ENCODE measurements at regions not wholly inside any gene's neighbourhood (a gene's known extent, or its start where the extent isn't known, plus 50 kb on each side); places are given as distances from the start of the nearest gene placed in this dataset.
A peak's percentile ranks its signal among the peaks of the same experiment; 100 is the strongest.

GRCh38 chr1:209240351-209240750, 343.2 kb upstream of the CAMK1G start:
- ChIA-PET POLR2A (no interaction called here), CTCF (no interaction called here)
- DNase-seq (ENCODE audit: extremely low spot score): no peak
- TF ChIP-seq BHLHE40 (IDR thresholded peaks at IDR 0.05; ENCODE audit: borderline replicate concordance) (no peak), PKNOX1 (IDR thresholded peaks at IDR 0.05) (no peak), ELF4 (IDR thresholded peaks at IDR 0.05) (no peak), LEF1 (IDR thresholded peaks at IDR 0.05; ENCODE audit: borderline replicate concordance) (no peak), HDGF (IDR thresholded peaks at IDR 0.05; ENCODE audit: borderline replicate concordance) (no peak), TARDBP (IDR thresholded peaks at IDR 0.05) (no peak), FOXA1 (IDR thresholded peaks at IDR 0.05) (no peak), FOXK2 (IDR thresholded peaks at IDR 0.05) (no peak), CTBP1 (IDR thresholded peaks at IDR 0.05; ENCODE audit: borderline replicate concordance) (no peak), ARNT (IDR thresholded peaks at IDR 0.05) (no peak), SP1 (IDR thresholded peaks at IDR 0.05) (no peak), FOXM1 (IDR thresholded peaks at IDR 0.05; ENCODE audit: borderline replicate concordance) (no peak), ZNF384 (IDR thresholded peaks at IDR 0.05) (no peak), L3MBTL2 (conservative IDR thresholded peaks at IDR 0.05) (no peak), NFRKB (IDR thresholded peaks at IDR 0.05) (no peak), SUZ12 (IDR thresholded peaks at IDR 0.05) (no peak)

- TF ChIP-seq FOXA1 (IDR thresholded peaks at IDR 0.05): no peak
- DNase-seq (ENCODE audit: extremely low spot score): no peak
- CTCF ChIA-PET: no interaction called here
- POLR2A ChIA-PET: no interaction called here
Measured at GRCh38 chr1:209241487-209241886, 342.0 kb upstream of the CAMK1G start.

GRCh38 chr1:209248649-209249279, 334.8 kb upstream of the CAMK1G start:
- DNase-seq (ENCODE audit: extremely low spot score): peak; percentile 72
- TF ChIP-seq TARDBP (IDR thresholded peaks at IDR 0.05): no peak
- TF ChIP-seq HDGF (IDR thresholded peaks at IDR 0.05; ENCODE audit: borderline replicate concordance): no peak
- TF ChIP-seq L3MBTL2 (conservative IDR thresholded peaks at IDR 0.05): no peak
- TF ChIP-seq SUZ12 (IDR thresholded peaks at IDR 0.05): no peak
- no peak for TF ChIP-seq SP1 (IDR thresholded peaks at IDR 0.05)
- no peak for TF ChIP-seq FOXM1 (IDR thresholded peaks at IDR 0.05; ENCODE audit: borderline replicate concordance)
- TF ChIP-seq ZNF384 (IDR thresholded peaks at IDR 0.05): no peak
- no peak for TF ChIP-seq LEF1 (IDR thresholded peaks at IDR 0.05; ENCODE audit: borderline replicate concordance)
- no peak for TF ChIP-seq BHLHE40 (IDR thresholded peaks at IDR 0.05; ENCODE audit: borderline replicate concordance)
- TF ChIP-seq NFRKB (IDR thresholded peaks at IDR 0.05): no peak
- TF ChIP-seq CTBP1 (IDR thresholded peaks at IDR 0.05; ENCODE audit: borderline replicate concordance): no peak
- ChIA-PET CTCF (interaction anchor here (0.6 to 3.6 kb wide), 10 partner anchors 12 to 394 kb away, joined by 3 to 14 read pairs (median 3); no protein-coding TSS in a partner anchor), POLR2A (no interaction called here)

GRCh38 chr1:209249280-209249670, 334.2 kb upstream of the CAMK1G start:
- CTCF ChIA-PET: interaction anchor here (0.6 to 3.6 kb wide), 7 partner anchors 11 to 187 kb away, joined by 3 to 14 read pairs (median 3); no protein-coding TSS in a partner anchor
- POLR2A ChIA-PET: no interaction called here
- DNase-seq (ENCODE audit: extremely low spot score): no peak
- TF ChIP-seq TARDBP (IDR thresholded peaks at IDR 0.05): no peak
- no peak for TF ChIP-seq PKNOX1 (IDR thresholded peaks at IDR 0.05)
- no peak for TF ChIP-seq NFRKB (IDR thresholded peaks at IDR 0.05)
- TF ChIP-seq SP1 (IDR thresholded peaks at IDR 0.05): no peak
- TF ChIP-seq L3MBTL2 (conservative IDR thresholded peaks at IDR 0.05): no peak
- TF ChIP-seq ELF4 (IDR thresholded peaks at IDR 0.05): no peak
- TF ChIP-seq ARNT (IDR thresholded peaks at IDR 0.05): no peak
- no peak for TF ChIP-seq CTBP1 (IDR thresholded peaks at IDR 0.05; ENCODE audit: borderline replicate concordance)
- TF ChIP-seq ZNF384 (IDR thresholded peaks at IDR 0.05): no peak
- no peak for TF ChIP-seq BHLHE40 (IDR thresholded peaks at IDR 0.05; ENCODE audit: borderline replicate concordance)
- no peak for TF ChIP-seq FOXK2 (IDR thresholded peaks at IDR 0.05)
- TF ChIP-seq LEF1 (IDR thresholded peaks at IDR 0.05; ENCODE audit: borderline replicate concordance): no peak
- TF ChIP-seq FOXM1 (IDR thresholded peaks at IDR 0.05; ENCODE audit: borderline replicate concordance): no peak
- no peak for TF ChIP-seq HDGF (IDR thresholded peaks at IDR 0.05; ENCODE audit: borderline replicate concordance)
- TF ChIP-seq SUZ12 (IDR thresholded peaks at IDR 0.05): no peak
- TF ChIP-seq FOXA1 (IDR thresholded peaks at IDR 0.05): no peak

GRCh38 chr1:209249785-209250440, 333.6 kb upstream of the CAMK1G start:
- TF ChIP-seq LEF1 (IDR thresholded peaks at IDR 0.05; ENCODE audit: borderline replicate concordance) (no peak), L3MBTL2 (conservative IDR thresholded peaks at IDR 0.05) (no peak), CTBP1 (IDR thresholded peaks at IDR 0.05; ENCODE audit: borderline replicate concordance) (no peak), HDGF (IDR thresholded peaks at IDR 0.05; ENCODE audit: borderline replicate concordance) (no peak), SP1 (IDR thresholded peaks at IDR 0.05) (no peak), ELF4 (IDR thresholded peaks at IDR 0.05) (no peak), NFRKB (IDR thresholded peaks at IDR 0.05) (no peak), BHLHE40 (IDR thresholded peaks at IDR 0.05; ENCODE audit: borderline replicate concordance) (no peak), ARNT (IDR thresholded peaks at IDR 0.05) (no peak)
- ChIA-PET POLR2A (no interaction called here), CTCF (interaction anchor here (1.1 to 3.6 kb wide), 2 partner anchors 42 to 55 kb away, joined by 3 to 14 read pairs; no protein-coding TSS in a partner anchor)
- no peak for DNase-seq (ENCODE audit: extremely low spot score)

GRCh38 chr1:209250861-209251636, 332.5 kb upstream of the CAMK1G start:
- ChIA-PET POLR2A (no interaction called here), CTCF (no interaction called here)
- TF ChIP-seq LEF1 (IDR thresholded peaks at IDR 0.05; ENCODE audit: borderline replicate concordance): no peak
- TF ChIP-seq FOXM1 (IDR thresholded peaks at IDR 0.05; ENCODE audit: borderline replicate concordance): no peak
- TF ChIP-seq PKNOX1 (IDR thresholded peaks at IDR 0.05): no peak
- TF ChIP-seq L3MBTL2 (conservative IDR thresholded peaks at IDR 0.05): no peak
- no peak for TF ChIP-seq NFRKB (IDR thresholded peaks at IDR 0.05)
- no peak for TF ChIP-seq TARDBP (IDR thresholded peaks at IDR 0.05)
- no peak for TF ChIP-seq FOXK2 (IDR thresholded peaks at IDR 0.05)
- TF ChIP-seq FOXA1 (IDR thresholded peaks at IDR 0.05): no peak
- no peak for TF ChIP-seq ELF4 (IDR thresholded peaks at IDR 0.05)
- no peak for TF ChIP-seq ARNT (IDR thresholded peaks at IDR 0.05)
- DNase-seq (ENCODE audit: extremely low spot score): no peak
